C4-2B (cell line): ENCODE measurements at regions not wholly inside any gene's neighbourhood (a gene's known extent, or its start where the extent isn't known, plus 50 kb on each side); places are given as distances from the start of the nearest gene placed in this dataset.

ENCODE experiments used
- H3K27ac ChIP-seq: fragments of 450-650 bp; 2 replicates; pipeline ENCODE4 v1.5.1; 2017
- ZFX ChIP-seq: fragments of 450-650 bp; IDR thresholded peaks from 2 replicates; pipeline ENCODE4 v1.6.1; 2017
- TF ChIP-seq, protein P1 (sequence below): fragments of 450-650 bp; conservative IDR thresholded peaks from 2 replicates; pipeline ENCODE4 v1.5.1; 2017; ENCODE audit warnings: mild to moderate bottlenecking

DNA sequence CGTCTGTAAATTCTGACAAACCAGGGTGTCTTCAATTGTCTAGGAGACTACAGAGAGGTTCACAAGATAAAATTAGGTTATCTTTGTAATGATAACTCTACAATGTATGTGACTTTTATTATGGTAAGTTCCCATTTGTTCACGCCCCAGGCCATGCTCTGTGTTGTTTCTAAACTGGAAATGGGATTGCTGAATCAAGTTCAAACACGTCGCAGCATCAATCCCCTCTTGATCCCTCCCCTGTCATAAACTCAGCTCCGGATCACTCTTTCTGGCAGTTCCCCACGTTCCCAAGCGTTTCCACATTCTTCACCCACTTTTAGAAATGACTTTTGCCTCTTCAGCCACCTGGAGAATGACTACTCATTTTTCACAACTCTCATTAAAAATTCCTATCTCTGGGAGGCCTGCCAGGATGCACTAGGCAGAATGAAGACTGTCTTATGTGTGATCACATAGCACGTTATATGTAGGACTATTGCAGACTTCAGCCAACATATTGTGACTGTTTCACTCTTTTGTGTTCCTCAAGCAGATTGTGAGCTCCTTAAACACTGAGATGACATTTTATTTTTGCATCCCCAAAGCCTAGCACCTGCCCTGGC is 1124.2 kb upstream of the WWC1 start:
- H3K27ac ChIP-seq, result no peak overlapping the region
- TF ChIP-seq, protein P1, sequence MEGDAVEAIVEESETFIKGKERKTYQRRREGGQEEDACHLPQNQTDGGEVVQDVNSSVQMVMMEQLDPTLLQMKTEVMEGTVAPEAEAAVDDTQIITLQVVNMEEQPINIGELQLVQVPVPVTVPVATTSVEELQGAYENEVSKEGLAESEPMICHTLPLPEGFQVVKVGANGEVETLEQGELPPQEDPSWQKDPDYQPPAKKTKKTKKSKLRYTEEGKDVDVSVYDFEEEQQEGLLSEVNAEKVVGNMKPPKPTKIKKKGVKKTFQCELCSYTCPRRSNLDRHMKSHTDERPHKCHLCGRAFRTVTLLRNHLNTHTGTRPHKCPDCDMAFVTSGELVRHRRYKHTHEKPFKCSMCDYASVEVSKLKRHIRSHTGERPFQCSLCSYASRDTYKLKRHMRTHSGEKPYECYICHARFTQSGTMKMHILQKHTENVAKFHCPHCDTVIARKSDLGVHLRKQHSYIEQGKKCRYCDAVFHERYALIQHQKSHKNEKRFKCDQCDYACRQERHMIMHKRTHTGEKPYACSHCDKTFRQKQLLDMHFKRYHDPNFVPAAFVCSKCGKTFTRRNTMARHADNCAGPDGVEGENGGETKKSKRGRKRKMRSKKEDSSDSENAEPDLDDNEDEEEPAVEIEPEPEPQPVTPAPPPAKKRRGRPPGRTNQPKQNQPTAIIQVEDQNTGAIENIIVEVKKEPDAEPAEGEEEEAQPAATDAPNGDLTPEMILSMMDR, result no peak
- no peak for TF ChIP-seq ZFX

DNA sequence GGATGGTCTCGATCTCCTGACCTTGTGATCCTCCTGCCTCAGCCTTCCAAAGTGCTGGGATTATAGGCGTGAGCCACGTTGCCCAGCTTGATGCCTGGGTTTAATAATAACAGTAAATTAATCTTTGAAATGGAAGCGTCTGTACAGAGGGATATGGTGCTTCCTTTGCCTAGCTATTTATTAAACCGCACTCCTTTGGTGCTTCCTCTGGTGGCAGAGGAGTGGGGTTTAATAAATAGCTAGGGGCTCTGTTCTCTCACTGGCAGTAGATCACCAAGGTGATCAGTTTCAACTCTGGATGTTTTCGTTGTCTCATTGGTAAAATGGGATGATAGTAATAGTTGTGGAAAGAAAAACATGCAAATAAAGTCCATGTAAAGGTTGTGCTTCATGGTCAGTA is 1122.5 kb upstream of the WWC1 start:
- TF ChIP-seq, protein P1, result no peak
- TF ChIP-seq ZFX, result no peak

DNA sequence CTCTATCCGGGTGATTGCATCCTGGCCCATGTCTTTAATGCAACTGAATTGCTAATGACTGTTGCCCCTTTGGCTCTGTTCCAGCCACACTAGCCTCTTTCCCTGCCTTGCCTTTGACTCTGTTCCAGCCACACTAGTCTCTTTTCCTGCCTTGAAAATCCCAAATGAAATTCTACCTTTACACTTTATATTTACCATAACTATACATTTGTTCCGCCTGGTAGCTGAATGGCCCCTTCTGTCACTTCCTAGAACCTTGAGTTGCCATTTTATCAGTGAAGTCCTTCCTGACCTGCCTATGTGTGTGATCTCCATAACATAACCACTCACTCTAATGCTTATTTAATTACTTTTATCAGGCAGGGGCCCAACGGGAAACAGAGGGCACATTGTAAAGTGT is 1120.4 kb upstream of the WWC1 start:
- no peak overlapping the region for H3K27ac ChIP-seq
- TF ChIP-seq, protein P1, result no peak
- TF ChIP-seq ZFX, result no peak

More for the DNA sequence above, 1122.5 kb upstream of the WWC1 start:
- H3K27ac ChIP-seq, result no peak overlapping the region

DNA sequence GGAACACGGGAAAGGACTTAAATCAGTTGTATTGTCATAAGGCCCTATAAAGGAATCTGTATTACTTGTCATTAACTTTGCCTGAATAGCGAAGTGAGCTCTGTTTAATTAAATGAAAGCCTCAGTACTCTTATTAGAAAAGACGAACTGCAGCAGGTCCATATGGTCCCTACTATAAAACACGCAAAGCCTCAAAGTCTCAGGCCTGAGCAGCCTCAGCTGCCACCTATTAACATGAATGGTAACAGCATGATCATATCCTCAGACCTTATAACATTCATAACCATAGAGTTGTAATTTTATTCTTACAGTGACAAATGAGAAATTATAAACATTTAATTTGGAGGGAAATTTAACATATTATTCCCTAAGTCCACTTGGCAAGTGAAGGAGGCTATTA is 1113.7 kb upstream of the WWC1 start:
- no peak overlapping the region for H3K27ac ChIP-seq
- no peak for TF ChIP-seq ZFX
- TF ChIP-seq, protein P1, result no peak

DNA sequence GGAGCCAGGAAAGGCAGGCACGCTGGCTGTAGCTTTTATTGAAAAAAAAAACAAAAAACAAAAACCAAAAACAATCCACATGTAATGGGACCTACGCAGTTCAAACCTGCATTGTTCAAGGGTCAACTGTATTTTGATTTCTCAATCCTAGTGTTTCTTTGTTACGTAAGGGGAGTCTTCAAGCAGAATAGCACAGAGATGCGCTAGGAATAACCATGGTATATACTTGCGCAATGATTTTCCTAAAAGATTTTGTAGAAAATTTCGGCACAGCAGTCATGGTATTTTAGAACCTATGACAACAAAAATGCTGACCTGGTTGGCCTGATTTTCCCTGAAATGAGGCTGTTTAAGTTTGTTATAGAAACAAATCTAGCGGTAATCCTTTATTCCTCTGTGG is 1110.5 kb upstream of the WWC1 start:
- no peak for TF ChIP-seq ZFX
- TF ChIP-seq, protein P1, result no peak
- no peak overlapping the region for H3K27ac ChIP-seq

DNA sequence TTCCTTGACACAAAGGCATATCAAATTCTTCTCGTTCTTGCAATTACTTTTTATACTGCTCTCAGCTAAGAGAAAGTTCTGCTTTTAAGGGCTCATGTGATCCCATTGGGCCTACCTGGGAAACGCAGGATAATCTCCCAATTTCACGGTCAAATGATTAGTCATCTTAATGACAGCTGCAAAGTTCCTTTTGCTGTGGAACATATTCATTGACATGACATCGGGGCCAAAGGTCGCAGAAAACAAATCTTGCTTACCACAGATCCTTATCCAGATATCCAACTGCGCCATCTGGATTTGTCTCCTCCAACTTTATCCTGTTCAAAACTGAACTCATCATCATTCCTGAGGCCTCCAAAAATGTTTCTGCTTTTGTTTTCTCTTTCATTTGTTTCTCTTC is 1085.6 kb upstream of the WWC1 start:
- TF ChIP-seq, protein P1, result no peak
- no peak for TF ChIP-seq ZFX
- no peak overlapping the region for H3K27ac ChIP-seq

DNA sequence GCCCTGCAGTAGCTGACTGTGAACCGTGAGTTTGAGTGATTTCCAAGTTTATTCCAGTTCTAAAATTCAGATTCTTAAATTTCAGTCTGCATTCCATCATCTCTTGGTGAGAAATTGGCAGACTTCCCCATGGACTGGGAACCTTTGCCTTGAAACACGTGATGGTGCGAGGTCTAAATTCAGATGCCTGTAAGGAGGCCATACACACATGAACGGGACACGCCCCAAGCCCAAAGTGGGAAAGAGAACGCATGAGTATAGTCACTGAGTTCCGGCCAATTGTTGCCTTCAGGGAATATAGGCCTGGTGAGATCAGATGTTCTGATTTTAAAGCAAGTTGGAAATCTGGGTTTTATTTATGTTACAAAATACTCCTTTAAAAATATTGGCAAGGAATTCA is 1084.4 kb upstream of the WWC1 start:
- TF ChIP-seq, protein P1, result no peak
- TF ChIP-seq ZFX, result no peak
- H3K27ac ChIP-seq, result no peak overlapping the region
